Fibroblast of skin of back (primary cell): ENCODE measurements at regions not wholly inside any gene's neighbourhood (a gene's known extent, or its start where the extent isn't known, plus 50 kb on each side); places are given as distances from the start of the nearest gene placed in this dataset.
"Not testable (repeated sequence)": the region's sequence is repeated elsewhere in the genome, so short reads cannot be mapped to it uniquely, and the experiment has no call there.

Source experiments
- DNase-seq: peaks from one replicate; pipeline ENCODE4 v3.0.0-alpha.2; 2013

DNA sequence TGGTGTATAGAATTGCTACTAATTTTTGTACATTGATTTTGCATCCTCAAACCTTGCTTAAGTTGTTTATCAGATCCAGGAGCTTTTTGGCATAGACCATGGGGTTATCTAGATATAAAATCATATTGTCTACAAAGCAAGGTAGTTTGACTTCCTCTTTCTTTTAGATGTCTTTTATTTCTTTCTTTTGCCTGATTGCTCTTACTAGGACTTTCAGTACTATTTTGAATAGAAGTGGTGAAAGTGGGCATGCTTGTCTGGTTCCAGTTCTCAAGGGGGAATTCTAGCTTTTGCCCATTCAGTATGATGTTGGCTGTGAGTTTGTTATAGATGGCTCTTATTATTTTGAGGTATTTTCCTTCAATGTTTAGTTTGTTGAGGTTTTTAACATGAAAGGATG, 187.9 kb upstream of the LCORL start:
- no peak for DNase-seq

DNA sequence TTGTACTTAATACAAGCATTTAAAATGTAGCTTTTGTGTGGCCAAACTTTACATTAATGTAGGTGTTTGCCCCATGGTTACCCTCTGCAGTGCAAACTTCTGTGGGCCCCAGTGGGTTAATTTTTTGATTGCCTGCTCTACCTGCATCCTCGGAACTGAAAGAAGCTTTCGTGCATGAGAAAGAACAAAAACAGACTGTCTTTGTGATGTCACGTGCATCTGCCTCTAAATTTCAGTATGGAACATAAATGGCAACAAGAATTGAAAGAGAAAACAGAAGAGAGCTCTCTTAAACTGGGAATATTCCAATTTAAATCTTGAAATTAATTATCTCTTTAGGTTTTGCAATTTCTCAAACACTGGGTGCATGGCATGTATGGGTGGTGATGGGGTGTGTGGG, 182.4 kb upstream of the LCORL start:
- no peak for DNase-seq

DNA sequence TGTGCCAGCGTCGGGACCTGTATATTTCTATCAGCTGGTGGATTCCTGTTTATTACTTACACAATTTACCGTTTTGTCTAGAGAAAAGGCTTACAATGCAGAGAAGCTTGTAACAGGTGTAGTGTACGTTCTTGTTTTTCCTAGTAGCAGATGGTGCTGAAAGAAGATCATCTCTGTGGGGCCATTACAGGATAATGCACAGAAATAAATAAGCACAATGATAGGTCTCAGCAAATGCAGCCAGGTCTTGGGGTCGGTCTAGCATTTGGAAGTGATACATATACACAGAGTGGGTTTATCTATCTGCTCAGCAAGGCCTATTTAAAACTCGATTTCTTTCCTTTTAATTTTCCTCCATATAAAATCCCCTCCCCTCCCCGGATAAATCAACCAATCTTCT, 180.9 kb upstream of the LCORL start:
- no peak for DNase-seq

DNA sequence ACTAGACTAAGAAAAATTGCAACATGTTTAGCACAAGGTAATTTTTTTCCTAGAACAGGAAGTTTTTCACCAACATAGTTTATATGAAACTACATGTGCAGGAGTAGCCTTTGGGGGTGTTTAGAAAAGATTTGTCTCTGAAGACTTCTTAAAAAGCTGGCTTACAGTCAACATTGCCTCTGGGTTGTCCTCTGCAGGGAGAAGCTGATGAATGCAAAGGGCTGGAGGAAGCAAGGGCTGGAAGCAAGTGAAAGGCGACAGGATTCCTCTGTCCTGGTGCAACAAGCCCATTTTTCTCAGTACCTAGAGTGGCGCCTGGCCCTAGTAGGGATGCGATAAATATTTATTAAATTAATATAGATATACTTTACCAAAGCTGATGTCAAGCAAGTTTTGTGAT, 180.3 kb upstream of the LCORL start:
- DNase-seq = no peak

DNA sequence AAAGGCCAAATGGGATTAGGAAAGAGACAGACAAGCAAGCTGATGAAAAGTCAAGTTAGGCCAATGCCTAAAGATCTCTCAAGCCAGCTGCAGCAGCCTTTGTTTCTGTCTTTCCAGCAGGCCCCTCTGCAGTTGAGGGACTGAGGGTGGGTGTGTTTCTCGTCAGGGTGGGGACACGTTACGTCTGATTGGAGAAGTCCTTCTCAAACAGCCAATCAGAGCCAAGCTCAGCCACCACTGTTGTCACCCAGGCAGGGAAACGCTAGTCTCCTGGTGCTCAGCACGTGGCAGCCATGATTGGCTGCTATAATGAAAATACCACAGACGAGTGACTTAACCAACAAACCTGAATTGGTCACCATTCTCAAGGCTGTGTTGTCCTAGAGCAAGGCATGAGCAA, 177.1 kb upstream of the LCORL start:
- DNase-seq = no peak

DNA sequence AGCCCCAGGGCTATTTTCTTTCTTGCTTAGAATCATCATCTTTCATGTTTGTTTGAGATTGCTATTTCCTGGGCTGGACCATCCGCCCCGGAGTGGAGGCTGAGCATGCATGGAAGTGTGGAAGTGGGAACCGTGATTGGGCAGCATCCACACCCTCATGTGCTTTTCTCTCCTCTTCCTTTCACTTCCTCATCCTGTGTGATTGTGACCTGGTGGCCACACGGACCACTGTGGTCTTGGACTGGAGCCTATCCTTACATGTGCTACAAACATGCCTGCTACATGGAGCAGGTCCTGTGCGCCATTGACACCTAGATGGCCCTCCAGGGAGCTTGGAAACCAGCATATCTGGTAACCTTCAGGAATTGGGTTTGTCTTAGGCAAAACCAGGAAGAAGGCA, 175.9 kb upstream of the LCORL start:
- no peak for DNase-seq

DNA sequence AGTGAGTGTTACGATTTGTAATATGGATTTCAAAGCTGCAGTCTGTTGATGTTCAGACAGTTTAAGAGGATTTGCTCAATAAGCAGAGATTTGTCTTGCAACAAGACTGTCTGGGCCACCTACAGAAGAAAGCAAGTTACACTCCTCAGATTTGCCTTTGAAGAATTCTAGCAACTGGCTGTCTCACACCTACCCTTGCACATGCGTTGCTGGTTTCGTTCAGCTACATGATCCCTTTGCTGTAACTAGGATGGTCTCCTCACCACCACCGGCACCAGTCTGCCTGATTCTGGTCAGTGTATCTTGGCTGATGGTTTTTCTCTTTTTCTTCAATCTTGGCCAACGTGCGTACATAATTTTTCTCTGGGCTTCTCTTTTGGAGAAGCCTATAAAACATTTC, 172.7 kb upstream of the LCORL start:
- DNase-seq = no peak

DNA sequence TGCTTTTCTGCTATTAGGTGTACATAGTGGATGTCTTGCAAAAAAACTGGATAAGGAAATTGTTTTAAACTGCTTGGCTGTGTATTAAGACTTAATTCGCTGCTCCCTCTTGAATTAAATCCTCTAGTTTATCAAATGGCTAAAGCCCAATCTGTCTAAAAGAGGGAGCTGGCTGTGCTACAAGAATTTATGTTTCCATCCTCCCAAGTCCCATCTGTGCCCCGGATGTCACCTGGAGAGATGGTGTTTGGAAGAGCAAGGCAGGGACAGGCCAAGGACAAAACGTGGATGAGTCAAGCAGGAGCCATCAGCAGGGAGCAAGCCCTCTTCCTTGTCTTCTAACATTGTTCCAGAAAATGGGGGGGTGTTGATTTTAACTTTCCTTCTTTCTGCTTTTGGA, 171.3 kb upstream of the LCORL start:
- DNase-seq = no peak

DNA sequence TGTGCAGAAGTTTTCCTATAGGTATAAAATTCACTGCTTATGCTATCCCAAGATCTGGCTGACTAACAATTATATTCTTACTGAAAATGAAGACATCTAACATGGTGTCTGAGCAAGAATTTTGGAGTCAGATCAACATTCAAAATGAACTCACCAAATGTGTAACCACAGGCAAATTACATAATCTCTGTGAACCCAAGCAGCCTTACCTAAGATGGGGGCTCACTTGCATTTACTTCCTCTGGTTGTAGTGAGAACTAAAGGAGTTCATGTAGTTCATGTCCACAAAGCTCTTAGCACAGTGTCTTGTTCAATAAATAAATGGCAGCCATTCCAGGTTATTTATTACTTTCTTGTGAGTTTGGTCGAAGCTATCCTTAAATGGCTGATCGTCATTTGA, 163.9 kb upstream of the LCORL start:
- no peak for DNase-seq

DNA sequence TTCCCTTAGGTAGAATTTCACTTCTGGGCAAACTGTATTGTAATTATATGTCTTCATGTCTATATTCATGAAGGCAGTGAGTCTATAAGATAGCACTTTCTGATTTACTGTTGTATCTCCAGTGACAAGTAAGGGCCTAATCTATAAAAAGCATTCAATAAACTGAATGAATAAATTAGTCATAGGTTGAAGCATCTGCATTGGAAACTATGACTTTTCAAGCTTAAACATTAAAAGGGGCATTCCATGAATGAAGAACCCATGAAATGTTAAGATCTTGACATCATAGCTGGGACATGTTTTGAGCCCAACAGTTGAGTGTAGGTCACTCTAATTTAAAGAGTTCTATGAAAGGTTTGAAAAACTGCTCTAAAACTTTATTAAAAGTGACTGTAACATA, 159.3 kb upstream of the LCORL start:
- DNase-seq = no peak

DNA sequence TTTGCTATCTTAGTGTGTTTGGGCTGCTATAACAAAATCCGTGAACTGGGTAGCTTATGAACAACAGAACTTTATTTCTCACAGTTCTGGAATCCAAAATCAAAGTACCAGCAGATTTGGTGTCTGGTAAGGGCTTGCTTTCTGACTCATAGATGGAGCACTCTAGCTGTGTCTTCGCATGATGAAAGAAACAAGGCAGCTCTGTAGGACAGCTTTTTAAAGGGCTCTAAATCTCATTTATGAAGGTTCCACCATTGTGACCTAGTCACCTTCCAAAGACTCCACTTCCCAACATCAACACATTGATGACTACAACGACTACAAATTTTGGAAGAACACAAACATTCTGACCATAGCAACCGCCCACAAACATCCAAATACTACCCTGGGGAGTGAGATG, 158.6 kb upstream of the LCORL start:
- no peak for DNase-seq

DNA sequence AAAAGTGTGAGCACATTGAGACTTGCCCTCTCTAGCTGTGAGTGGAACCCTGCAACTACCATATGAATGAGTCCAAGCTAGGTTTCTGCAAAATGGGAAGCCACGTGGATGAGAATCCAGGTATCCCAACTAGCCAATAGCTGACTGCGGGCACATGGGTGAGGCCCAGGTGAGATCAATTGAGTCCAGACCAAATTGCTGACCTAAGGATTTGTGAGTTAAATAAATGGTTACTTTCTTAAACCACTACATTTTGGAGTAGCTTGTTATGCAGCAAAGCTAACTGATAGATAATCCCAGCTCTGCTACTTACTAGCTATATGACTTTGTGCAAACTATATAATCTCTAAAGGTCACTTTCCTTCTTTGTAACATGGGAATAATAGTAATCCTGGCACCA, 150.3 kb upstream of the LCORL start:
- no peak for DNase-seq

DNA sequence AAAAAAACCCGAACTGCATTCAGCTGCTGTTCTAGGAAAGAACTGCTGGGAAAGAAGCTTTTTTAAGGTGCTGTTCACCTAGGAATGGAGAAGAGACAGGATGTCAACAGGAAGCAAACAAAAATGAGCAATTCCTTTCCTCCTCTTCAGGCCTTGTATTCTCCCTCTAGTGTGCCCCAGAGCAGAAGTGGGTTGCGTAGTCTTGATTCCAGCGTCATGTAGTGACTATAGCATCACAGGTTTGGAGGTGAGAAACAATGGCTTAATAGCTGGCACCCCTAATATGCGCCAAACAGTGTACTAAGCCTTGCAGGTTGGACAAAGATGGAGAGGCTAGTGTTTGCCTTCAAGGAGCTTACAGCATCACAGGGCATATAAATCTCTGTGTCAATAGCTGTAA, 146.3 kb upstream of the LCORL start:
- no peak for DNase-seq

DNA sequence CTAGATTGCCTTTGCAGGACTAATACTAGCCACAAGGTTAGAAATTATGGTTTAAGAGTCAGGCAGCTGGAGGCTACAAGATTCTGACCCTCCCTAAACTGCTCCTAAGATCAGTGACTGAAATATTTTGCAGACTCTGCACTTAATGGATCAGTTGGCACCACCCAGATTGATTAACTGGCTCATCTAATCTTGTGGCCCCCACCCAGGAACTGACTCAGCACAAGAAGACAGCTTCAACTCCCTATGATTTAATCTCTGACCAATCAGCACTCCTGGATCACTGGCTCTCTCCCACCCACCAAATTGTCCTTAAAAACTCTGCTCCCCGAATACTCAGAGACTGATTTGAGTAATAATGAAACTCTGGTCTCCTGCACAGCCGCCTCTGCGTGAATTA, 145.4 kb upstream of the LCORL start:
- no peak for DNase-seq

DNA sequence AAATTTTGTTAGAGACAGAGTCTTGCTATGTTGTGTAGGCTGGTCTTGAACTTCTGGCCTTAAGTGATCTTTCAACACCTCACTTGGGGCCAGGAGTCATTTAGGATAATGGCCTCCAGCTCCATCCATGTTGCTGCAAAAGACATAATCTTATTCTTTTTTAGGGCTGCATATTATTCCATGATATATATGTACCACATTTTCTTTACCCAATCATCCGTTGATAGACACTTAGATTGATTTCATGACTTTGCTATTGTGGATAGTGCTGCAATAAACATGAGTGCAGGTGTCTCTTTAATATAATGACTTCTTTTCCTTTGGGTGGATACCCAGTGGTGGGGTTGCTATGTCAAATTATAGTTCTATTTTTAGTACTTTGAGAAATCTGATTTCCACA, 140.9 kb upstream of the LCORL start:
- no peak for DNase-seq

DNA sequence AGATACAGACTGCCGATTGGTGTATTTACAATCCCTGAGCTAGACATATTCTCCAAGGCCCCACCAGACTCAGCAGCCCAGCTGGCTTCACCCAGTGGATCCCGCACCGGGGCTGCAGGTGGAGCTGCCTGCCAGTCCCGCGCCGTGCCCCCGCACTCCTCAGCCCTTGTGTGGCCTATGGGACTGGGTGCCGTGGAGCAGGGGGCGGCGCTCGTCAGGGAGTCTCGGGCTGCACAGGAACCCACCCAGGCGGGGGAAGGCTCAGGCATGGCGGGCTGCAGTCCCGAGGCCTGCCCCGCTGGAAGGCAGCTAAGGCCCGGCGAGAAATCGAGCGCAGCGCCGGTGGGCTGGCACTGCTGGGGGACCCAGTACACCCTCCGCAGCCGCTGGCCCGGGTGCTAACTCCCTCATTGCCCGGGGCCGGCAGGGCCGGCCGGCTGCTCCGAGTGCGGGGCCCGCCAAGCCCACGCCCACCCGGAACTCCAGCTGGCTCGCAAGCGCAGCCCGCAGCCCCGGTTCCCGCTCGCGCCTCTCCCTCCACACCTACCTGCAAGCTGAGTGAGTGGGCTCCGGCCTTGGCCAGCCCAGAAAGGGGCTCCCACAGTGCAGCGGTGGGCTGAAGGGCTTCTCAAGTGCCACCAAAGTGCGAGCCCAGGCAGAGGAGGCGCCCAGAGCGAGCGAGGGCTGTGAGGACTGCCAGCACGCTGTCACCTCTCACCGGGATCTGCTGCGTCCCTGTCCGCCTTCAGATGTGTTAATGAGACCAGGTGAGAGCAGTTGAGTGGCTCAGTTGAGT, 137.8 kb upstream of the LCORL start:
- not testable (repeated sequence) for DNase-seq

DNA sequence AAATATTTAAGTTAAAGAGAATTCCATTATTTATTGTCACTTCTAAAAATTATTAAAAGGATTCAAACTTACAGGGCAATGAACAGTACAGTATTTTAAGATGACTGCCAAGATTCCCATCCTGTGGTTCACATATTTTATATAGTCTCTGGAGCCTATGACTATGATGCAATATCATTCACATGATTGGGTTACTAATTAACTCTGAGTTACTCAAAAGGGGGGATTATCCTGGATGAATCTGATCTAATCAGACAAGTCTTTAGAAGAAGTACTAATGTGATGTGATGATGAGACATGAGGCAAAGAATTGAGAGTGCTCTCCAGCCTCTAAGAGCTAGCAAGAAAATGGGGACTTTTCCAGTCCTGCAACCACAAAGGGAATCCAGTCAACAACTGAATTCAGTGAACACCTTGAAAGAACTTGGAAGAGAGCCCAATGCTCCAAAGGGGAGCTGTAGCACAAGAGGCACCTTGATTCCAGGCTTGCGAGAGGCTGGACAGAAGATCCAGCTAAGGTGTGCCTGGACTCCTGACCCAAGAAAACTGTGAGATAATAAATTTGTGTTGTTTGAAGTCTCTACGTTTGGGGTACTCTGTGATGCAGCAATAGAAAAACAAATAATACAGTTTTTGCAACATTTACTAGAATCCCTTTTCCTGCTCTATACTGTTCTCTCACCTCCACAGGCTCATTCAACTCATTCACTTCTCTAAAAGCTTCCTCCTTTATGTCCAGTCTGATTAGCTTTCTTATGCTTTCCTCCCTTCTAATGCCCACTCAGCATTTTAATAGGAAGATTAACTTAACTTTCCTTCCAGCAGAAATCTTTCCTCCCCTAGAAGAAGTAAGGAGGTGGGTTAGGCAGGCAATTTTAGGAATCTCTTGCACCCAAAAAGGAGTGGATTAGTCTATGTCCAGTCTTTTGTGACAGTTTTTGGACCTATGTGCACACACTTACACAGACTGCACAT, 133.8 kb upstream of the LCORL start:
- no peak for DNase-seq

DNA sequence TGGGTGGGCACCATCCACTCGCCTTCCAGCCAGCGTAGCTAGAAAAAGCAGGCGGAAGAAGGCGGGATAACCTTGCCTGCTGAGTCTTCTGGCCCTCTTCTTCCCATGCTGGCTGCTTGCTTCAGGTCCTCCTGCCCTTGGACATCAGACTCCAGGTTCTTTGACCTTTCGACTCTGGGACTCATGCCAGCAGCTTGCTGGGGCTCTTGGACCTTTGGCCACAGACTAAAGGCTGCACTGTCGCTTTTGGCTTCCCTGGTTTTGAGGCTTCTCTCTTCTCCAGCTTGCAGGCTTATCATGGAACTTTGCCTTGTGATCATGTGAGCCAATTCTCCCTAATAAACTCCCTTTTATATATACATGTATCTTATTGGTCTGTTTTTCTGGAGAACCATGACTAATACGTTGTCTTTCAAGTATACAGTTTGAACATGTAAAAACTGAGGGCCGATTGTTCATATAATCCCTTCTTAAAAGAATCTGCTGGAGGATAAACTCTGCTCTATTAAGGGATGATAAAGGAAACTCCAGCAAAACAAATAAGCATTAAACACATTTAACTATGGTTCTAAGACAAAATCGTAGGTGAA, 116.6 kb upstream of the LCORL start:
- DNase-seq = no peak

DNA sequence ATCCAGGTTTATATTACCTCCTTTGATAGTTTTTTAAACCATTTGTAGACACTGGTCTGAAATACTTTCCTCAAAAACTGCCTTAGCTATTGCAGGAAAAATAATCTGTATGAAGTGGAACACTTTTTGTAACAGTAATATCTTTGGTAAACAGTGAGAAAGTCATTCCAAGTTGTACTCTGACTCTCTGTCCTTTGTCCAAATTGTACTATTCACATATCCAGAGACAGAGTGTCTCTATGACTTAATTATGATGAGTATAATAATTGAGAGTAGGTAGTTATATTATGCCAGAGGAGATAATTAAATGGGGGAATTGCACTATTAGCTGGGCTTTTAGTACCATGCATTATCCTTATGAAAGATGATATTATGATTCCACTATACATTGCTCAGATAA, 112.6 kb upstream of the LCORL start:
- DNase-seq = no peak

DNA sequence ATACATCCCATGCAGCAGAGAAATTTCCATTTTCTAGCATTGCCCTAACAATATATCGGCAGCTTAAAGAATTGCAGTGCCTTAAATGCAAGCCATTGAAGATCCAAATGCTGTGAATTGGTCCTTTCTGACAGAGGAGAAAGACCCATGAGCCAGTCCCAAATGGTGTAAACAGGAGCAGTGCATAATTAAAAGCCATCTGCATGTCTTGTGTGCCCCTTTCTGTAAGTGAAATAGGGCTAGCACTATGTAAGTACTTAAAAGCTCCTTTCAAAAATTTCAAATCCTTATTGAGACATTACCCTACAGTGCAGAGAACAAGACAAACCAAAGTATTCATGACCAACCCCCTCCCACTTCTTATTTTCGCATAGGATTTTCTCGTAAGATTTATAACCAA, 108.7 kb upstream of the LCORL start:
- no peak for DNase-seq

DNA sequence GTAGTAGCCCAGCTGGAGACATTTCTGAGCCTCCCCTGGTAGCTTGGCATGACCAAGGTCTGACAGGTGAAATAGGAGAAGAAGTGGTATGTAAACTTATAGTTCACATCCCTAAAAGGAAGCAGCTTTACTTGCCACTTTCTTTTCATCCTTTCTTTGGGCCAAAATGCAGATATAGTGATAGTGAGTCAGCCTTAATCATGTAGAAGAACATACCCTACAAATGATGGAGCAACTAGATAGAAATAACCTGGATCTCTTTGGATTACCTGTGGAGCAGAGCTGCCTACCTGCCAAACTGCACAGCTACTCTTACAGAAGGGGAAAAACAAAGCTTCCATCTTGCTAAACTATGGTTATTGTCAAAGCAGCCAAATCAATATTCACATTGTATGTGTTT, 106.7 kb upstream of the LCORL start:
- no peak for DNase-seq

DNA sequence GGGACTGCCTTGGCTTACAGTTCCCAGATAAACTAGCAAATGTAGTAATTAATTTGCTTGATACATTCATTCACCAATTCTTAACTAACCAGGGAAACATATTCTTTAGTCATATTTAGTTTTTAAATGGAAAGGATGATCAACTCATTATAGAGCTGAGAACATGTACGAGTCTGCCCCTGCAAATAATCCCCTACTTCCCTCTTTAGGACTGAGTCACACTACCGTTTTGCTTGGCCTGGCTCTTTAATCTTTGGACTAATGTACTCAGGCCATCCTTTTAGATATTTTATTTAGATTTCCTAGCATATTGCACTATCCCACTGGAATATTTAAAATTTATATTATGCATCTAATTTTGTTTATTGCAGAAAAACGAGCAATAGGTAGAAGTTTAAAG, 105.5 kb upstream of the LCORL start:
- DNase-seq = no peak

DNA sequence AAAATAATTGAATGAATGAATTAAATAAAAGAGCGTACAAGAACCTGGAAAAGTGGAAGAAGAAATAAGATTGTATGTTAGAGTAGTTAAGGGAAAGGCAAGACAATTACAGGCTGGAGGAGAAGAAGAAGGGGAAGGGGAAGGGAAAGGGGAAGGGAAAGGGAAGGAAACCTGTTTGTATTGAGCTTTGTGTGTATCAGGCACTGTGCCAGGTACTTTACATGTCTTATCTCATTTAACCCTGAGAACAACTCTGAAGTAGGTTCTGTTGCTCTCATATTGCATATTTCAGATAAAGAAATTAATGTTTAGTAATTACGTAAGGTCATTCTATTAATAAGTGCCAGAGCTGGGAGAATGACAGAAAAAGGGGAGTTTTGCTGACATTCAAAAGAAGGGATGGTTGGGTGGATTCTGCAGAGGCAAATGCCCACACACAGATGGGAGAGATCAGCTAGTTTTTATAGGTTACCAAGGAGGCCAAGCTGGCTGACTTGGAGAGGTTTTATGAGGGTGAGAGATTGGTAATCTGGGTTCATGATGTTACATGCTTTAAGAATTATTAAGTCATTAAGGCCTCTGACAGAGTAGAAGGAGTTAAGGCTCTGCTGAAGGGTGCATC, 92.3 kb upstream of the LCORL start:
- no peak for DNase-seq
